ENCODE measurements at regions not wholly inside any gene's neighbourhood (a gene's known extent, or its start where the extent isn't known, plus 50 kb on each side); places are given as distances from the start of the nearest gene placed in this dataset.

DNA sequence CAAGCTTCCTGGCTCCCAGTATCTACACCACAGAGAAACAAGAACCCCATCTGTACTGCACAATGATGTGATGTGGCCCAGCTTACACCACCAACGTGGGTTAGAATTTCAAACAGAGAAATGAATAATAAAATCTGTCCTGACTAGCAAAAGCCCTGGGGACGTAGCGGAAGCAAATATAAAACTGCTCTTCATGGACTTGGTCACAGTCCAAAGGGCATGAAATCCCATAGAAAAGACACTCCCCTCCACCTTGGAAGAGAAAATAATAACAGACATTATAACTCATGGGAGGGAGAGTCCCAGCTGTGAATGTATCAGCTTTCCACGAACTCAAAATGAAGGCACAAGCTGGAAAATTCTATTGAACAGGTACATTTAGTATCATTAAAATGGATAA lies 205.3 kb upstream of the GALNT17 start:
- Histone ChIP-seq H3K4me3 (ENCODE audit: extremely low read depth in 1 of 4, insufficient read depth in 2 of 4, low read depth in 3 of 4, low read length in 4 of 4) (no peak overlapping the region), H4K8ac (ENCODE audit: extremely low read depth, insufficient read depth, low read length) (no peak overlapping the region), H3K9me3 (ENCODE audit: insufficient read depth in 2 of 2, low read depth in 1 of 2, low read length in 1 of 2) (no peaks in the 10 kb centered on the region; a peak in 1 of 4 replicates), H3K27me3 (replicated peaks in 1 of 4; ENCODE audit: control insufficient read depth in 3 of 4, extremely low read depth in 1 of 4, insufficient read depth in 3 of 4, low read length in 3 of 4) (no peaks in the 10 kb centered on the region), H4K5ac (ENCODE audit: insufficient read length, low read depth, low read length) (no peak overlapping the region), H2BK20ac (ENCODE audit: low read length) (0 out of 2 replicates have a peak overlapping the region, but pooled peaks have one; percentile 27), H2AFZ (ENCODE audit: low read length) (no peak overlapping the region), H3K4ac (replicated peaks; ENCODE audit: insufficient read length, low read depth, low read length) (no peak overlapping the region), H3K23me2 (ENCODE audit: low read depth, low read length) (no peaks in the 10 kb centered on the region), H2AK5ac (ENCODE audit: low read depth, low read length) (peak overlapping the region; percentile 82; the same call in 1 of the 2 replicates), H4K91ac (replicated peaks; ENCODE audit: insufficient read length, low read length) (no peak overlapping the region), H2BK120ac (replicated peaks; ENCODE audit: low read depth, low read length) (no peak overlapping the region), H3K79me1 (ENCODE audit: low read depth, low read length) (no peaks in the 10 kb centered on the region), H2BK12ac (ENCODE audit: low read depth, low read length) (0 out of 2 replicates have a peak overlapping the region, but pooled peaks have one; percentile 50), H2BK15ac (ENCODE audit: low read length) (peak overlapping the region; percentile 92; the same call in 1 of the 2 replicates), H2BK5ac (ENCODE audit: low read depth, low read length) (no peak overlapping the region), H3K14ac (ENCODE audit: insufficient read length) (no peak overlapping the region), H3K4me1 (replicated peaks in 1 of 4; ENCODE audit: control insufficient read depth in 3 of 4, insufficient read depth in 4 of 4, low read length in 3 of 4) (peaks cover 0 to 2% (median 0%) of the 10 kb centered on the region in 4 experiments; a peak in 2 of 7 replicates), H3K56ac (replicated peaks; ENCODE audit: insufficient read length, low read depth, low read length) (no peak overlapping the region), H3K36me3 (ENCODE audit: control insufficient read depth in 2 of 4, insufficient read depth in 4 of 4, low read length in 3 of 4) (no peaks in the 10 kb centered on the region), H3K79me2 (ENCODE audit: control insufficient read depth in 1 of 2, insufficient read depth in 2 of 2, low read length in 2 of 2) (no peaks in the 10 kb centered on the region), H4K20me1 (replicated peaks in 1 of 2; ENCODE audit: control insufficient read depth in 1 of 2, insufficient read depth in 2 of 2, low read length in 2 of 2) (no peaks in the 10 kb centered on the region), H3K4me2 (ENCODE audit: insufficient read depth in 1 of 2, low read depth in 2 of 2, low read length in 2 of 2) (no peak overlapping the region), H3K9ac (replicated peaks in 1 of 4; ENCODE audit: extremely low read depth in 1 of 4, low read depth in 3 of 4, low read length in 3 of 4) (no peak overlapping the region), H3K27ac (ENCODE audit: low read depth, low read length) (no peak overlapping the region), H3K18ac (ENCODE audit: extremely low read depth, low read length) (no peak overlapping the region), H3K23ac (ENCODE audit: insufficient read length) (no peak overlapping the region)
- no peak for FAIRE-seq
- POLR2A ChIA-PET (ENCODE audit: partially characterized antibody) = interaction anchor here (1.2 kb wide), 1 partner anchor 11 kb away, joined by 4 read pairs; no protein-coding TSS in a partner anchor
- DNase-seq (ENCODE audit: low read depth in 1 of 2, low spot score in 2 of 2) = no peak
- CTCF ChIA-PET (ENCODE audit: partially characterized antibody) = interaction anchor here (0.9 kb wide), 1 partner anchor 92 kb away, joined by 3 read pairs; no protein-coding TSS in a partner anchor
- WGBS, 2 experiments (ENCODE audit: extremely low coverage in 1 of 2, insufficient coverage in 1 of 2, insufficient read length in 1 of 2, insufficient replicate concordance in 2 of 2, low coverage in 1 of 2, low lambda C conversion rate in 2 of 2, missing lambda C conversion rate in 1 of 2) = 86% methylated on average over 4 of the region's 4 CpGs; no CpG with 5 or more reads in 1 of the 2 experiments
- TF ChIP-seq EGR1 (IDR thresholded peaks at IDR 0.05; ENCODE audit: borderline replicate concordance, low read depth, low read length) (no peak), CBX5 (IDR thresholded peaks at IDR 0.05; ENCODE audit: low read depth, low read length) (no peak), SP2 (IDR thresholded peaks at IDR 0.05; ENCODE audit: low read length) (no peak), KDM5A (IDR thresholded peaks at IDR 0.05; ENCODE audit: low read length) (no peak), EP300 (IDR thresholded peaks at IDR 0.05; ENCODE audit: borderline replicate concordance in 1 of 2, low read depth in 2 of 2, low read length in 2 of 2) (no peak), CEBPB (IDR thresholded peaks at IDR 0.05; ENCODE audit: low read depth, low read length) (no peak), HDAC2 (IDR thresholded peaks at IDR 0.05; ENCODE audit: borderline replicate concordance in 1 of 2, low read depth in 2 of 2, low read length in 2 of 2) (no peak)
- TF ChIP-seq, protein P1, sequence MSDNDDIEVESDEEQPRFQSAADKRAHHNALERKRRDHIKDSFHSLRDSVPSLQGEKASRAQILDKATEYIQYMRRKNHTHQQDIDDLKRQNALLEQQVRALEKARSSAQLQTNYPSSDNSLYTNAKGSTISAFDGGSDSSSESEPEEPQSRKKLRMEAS (IDR thresholded peaks at IDR 0.05) = no peak

Data from H1 (cell line).